ENCODE measurements at regions not wholly inside any gene's neighbourhood (a gene's known extent, or its start where the extent isn't known, plus 50 kb on each side); places are given as distances from the start of the nearest gene placed in this dataset.

DNA sequence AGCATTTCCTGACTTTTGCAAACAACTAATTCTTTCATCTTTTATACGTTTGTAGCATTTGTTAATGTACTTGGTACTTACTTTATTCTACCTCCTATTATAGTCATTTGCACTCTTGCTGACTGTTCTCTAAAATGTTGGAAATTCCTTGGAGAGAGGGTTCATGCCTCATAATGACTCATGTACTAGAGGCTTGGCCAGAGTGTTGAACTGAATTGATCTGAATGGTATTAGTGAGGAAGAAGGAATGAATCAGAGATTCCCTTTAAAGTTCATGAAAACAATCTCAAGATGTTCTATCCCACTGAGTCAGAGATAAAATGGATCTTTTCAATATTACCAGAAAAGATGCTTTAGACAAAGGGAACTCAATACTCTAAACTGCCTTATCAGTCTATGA lies 383.4 kb downstream of the SEC16B start:
- Histone ChIP-seq H4K5ac (ENCODE audit: low read depth, low read length) (no peak overlapping the region), H2AK9ac (replicated peaks; ENCODE audit: low read depth, low read length, poor library complexity) (no peak overlapping the region), H3K9me1 (ENCODE audit: insufficient read depth, low read length) (no peaks in the 10 kb centered on the region), H3K9ac (ENCODE audit: low read depth, low read length) (no peak overlapping the region), H4K8ac (ENCODE audit: low read depth in 2 of 2, low read length in 2 of 2) (no peak overlapping the region), H3K4ac (ENCODE audit: low read depth, low read length) (no peak overlapping the region), H2AFZ (replicated peaks; ENCODE audit: low read length, poor library complexity) (no peak overlapping the region), H2AK5ac (ENCODE audit: low read depth, low read length) (no peak overlapping the region), H3K23ac (ENCODE audit: low read depth, low read length) (no peak overlapping the region), H3K4me2 (ENCODE audit: low read depth, low read length) (no peak overlapping the region), H4K20me1 (ENCODE audit: insufficient read depth, low read length) (no peaks in the 10 kb centered on the region), H3K79me1 (ENCODE audit: low read depth in 1 of 2, low read length in 2 of 2) (no peaks in the 10 kb centered on the region), H3K14ac (replicated peaks; ENCODE audit: low read depth, low read length) (no peak overlapping the region), H2BK120ac (ENCODE audit: low read depth, low read length) (no peak overlapping the region), H3K4me1 (ENCODE audit: control insufficient read depth, insufficient read depth, low read length) (no peaks in the 10 kb centered on the region), H2BK20ac (ENCODE audit: low read depth, low read length) (no peak overlapping the region), H3K56ac (ENCODE audit: extremely low read depth, insufficient read depth, low read length) (no peak overlapping the region), H3K27ac (ENCODE audit: insufficient read depth, low read length) (no peak overlapping the region), H3K18ac (ENCODE audit: low read depth, low read length) (no peak overlapping the region), H3K36me3 (ENCODE audit: control insufficient read depth, insufficient read depth, low read length) (no peaks in the 10 kb centered on the region), H3K9me3 (ENCODE audit: control insufficient read depth, insufficient read depth, low read length) (no peaks in the 10 kb centered on the region), H3K27me3 (ENCODE audit: control insufficient read depth, insufficient read depth, low read length) (no peaks in the 10 kb centered on the region), H4K91ac (ENCODE audit: insufficient read depth, low read depth, low read length) (no peak overlapping the region), H3K4me3 (ENCODE audit: insufficient read depth, low read depth, low read length) (no peak overlapping the region), H2BK15ac (ENCODE audit: low read depth, low read length) (no peak overlapping the region), H2BK5ac (ENCODE audit: low read depth, low read length, poor library complexity, severe bottlenecking) (no peak overlapping the region)
- POLR2A ChIA-PET (ENCODE audit: unreplicated experiment) = no interaction called here
- ATAC-seq (ENCODE audit: low read depth) (peak; percentile 73), DNase-seq (peak; percentile 90)
- CTCF ChIA-PET = interaction anchor here (0.6 kb wide), 1 partner anchor 83 kb away, joined by 4 read pairs; no protein-coding TSS in a partner anchor
- no CpG with 5 or more reads among the region's 1 CpG for WGBS, 2 experiments (ENCODE audit: extremely low coverage in 2 of 2, insufficient read length in 1 of 2)
- intact Hi-C loops (cut with micrococcal nuclease) (no loop called here), dilution Hi-C loops (cut with HindIII; ENCODE audit: low sequenced_read_pairs, unreplicated experiment) (no loop called here), in situ Hi-C loops (cut with MboI; ENCODE audit: low sequenced_read_pairs) (no loop called here)
- BruUV-seq (replicated peaks) = no TSS peak
- TF ChIP-seq FOS (IDR thresholded peaks at IDR 0.05; ENCODE audit: low read depth, low read length) = peak; percentile 48
- no peak for TF ChIP-seq SMC3 (IDR thresholded peaks at IDR 0.05; ENCODE audit: low read depth, low read length)
